Ishikawa (cell line): ENCODE measurements at regions not wholly inside any gene's neighbourhood (a gene's known extent, or its start where the extent isn't known, plus 50 kb on each side); places are given as distances from the start of the nearest gene placed in this dataset.
A peak's percentile ranks its signal among the peaks of the same experiment; 100 is the strongest.

Experiments used
- CEBPB ChIP-seq: IDR thresholded peaks from 2 replicates; pipeline ENCODE4 v1.6.1; 2012
- CREB1 ChIP-seq: IDR thresholded peaks from 2 replicates; pipeline ENCODE4 v1.6.1; 2012; ENCODE audit warnings: low read depth
- EGR1 ChIP-seq: IDR thresholded peaks from 2 replicates; pipeline ENCODE4 v1.6.1; 2012
- EP300 ChIP-seq: IDR thresholded peaks from 2 replicates; pipeline ENCODE4 v1.6.1; 2012; ENCODE audit warnings: borderline replicate concordance
- FOXM1 ChIP-seq: IDR thresholded peaks from 2 replicates; pipeline ENCODE4 v1.6.1; 2012; ENCODE audit warnings: low read depth, borderline replicate concordance
- MAX ChIP-seq: IDR thresholded peaks from 2 replicates; pipeline ENCODE4 v1.6.1; 2012
- NFIC ChIP-seq: IDR thresholded peaks from 2 replicates; pipeline ENCODE4 v1.6.1; 2012
- RAD21 ChIP-seq: IDR thresholded peaks from 2 replicates; pipeline ENCODE4 v1.6.1; 2012; ENCODE audit warnings: low read depth
- REST ChIP-seq: IDR thresholded peaks from 2 replicates; pipeline ENCODE4 v1.6.1; 2012; ENCODE audit warnings: low read depth, mild to moderate bottlenecking
- TAF1 ChIP-seq: IDR thresholded peaks from 2 replicates; pipeline ENCODE4 v1.6.1; 2012; ENCODE audit warnings: low read depth, mild to moderate bottlenecking
- TCF12 ChIP-seq: IDR thresholded peaks from 2 replicates; pipeline ENCODE4 v1.6.1; 2012; ENCODE audit warnings: low read depth
- TEAD4 ChIP-seq: IDR thresholded peaks from 2 replicates; pipeline ENCODE4 v1.6.1; 2012
- USF1 ChIP-seq: IDR thresholded peaks from 2 replicates; pipeline ENCODE4 v1.6.1; 2012
- YY1 ChIP-seq: IDR thresholded peaks from 2 replicates; pipeline ENCODE4 v1.6.1; 2012; ENCODE audit warnings: low read depth
- ZBTB7A ChIP-seq: IDR thresholded peaks from 2 replicates; pipeline ENCODE4 v1.6.1; 2012; ENCODE audit warnings: low read depth

GRCh38 chr10:63726867-63727266 lies 205.7 kb downstream of the REEP3 start:
- TF ChIP-seq TCF12 (no peak), REST (no peak), NFIC (no peak), TEAD4 (no peak)

- TF ChIP-seq FOXM1 (no peak), MAX (no peak), NFIC (no peak), USF1 (no peak), YY1 (no peak), EP300 (no peak), CREB1 (no peak), REST (no peak), EGR1 (no peak), RAD21 (no peak), ZBTB7A (no peak), CEBPB (no peak), TCF12 (no peak), TAF1 (no peak), TEAD4 (no peak)
Observed at GRCh38 chr10:63727636-63728035, 206.4 kb downstream of the REEP3 start.

- no peak for TF ChIP-seq CREB1
- no peak for TF ChIP-seq TCF12
- TF ChIP-seq RAD21 = no peak
- TF ChIP-seq CEBPB = no peak
- TF ChIP-seq EP300 = no peak
Observed at GRCh38 chr10:63735305-63735704, 214.1 kb downstream of the REEP3 start.

GRCh38 chr10:63738410-63738809 lies 217.2 kb downstream of the REEP3 start:
- TF ChIP-seq FOXM1 = no peak
- TF ChIP-seq CEBPB = peak; percentile 44; the same call in 1 of the 2 replicates

- TF ChIP-seq TEAD4 = no peak
- TF ChIP-seq YY1 = no peak
- no peak for TF ChIP-seq RAD21
- no peak for TF ChIP-seq MAX
- no peak for TF ChIP-seq TCF12
- TF ChIP-seq USF1 = no peak
- no peak for TF ChIP-seq CREB1
- no peak for TF ChIP-seq NFIC
- no peak for TF ChIP-seq REST
- no peak for TF ChIP-seq ZBTB7A
- no peak for TF ChIP-seq EP300
- no peak for TF ChIP-seq TAF1
- TF ChIP-seq FOXM1 = no peak
- TF ChIP-seq EGR1 = no peak
- no peak for TF ChIP-seq CEBPB
Observed at GRCh38 chr10:63744060-63744941, 223.1 kb downstream of the REEP3 start.
